DOHH2 (cell line): ENCODE measurements at regions not wholly inside any gene's neighbourhood (a gene's known extent, or its start where the extent isn't known, plus 50 kb on each side); places are given as distances from the start of the nearest gene placed in this dataset.

Experiments used
- H3F3A ChIP-seq: fragments of 200-600 bp; sonication (generic), shearing (Covaris generic); 2 replicates; pipeline ENCODE4 v1.6.0; 2016; ENCODE audit warnings: antibody characterized with exemption, mild to moderate bottlenecking; ENCODE audit not compliant: control insufficient read depth, insufficient read depth
- H3K27ac ChIP-seq: fragments of 200-600 bp; sonication (generic); 2 replicates; pipeline ENCODE4 v1.5.1; 2014; ENCODE audit warnings: low read depth, mild to moderate bottlenecking, low read length, moderate library complexity
- H3K27me3 ChIP-seq: fragments of 200-600 bp; sonication (generic); 2 replicates; pipeline ENCODE4 v1.6.1; 2014; ENCODE audit warnings: mild to moderate bottlenecking, low read length, mixed read lengths; ENCODE audit not compliant: control insufficient read depth
- H3K36me3 ChIP-seq: fragments of 200-600 bp; sonication (generic); 2 replicates; pipeline ENCODE4 v1.6.1; 2014; ENCODE audit warnings: mild to moderate bottlenecking, low read length, moderate library complexity, mixed read lengths; ENCODE audit not compliant: control insufficient read depth
- H3K4me1 ChIP-seq: fragments of 200-600 bp; sonication (generic); 2 replicates; pipeline ENCODE4 v1.6.1; 2014; ENCODE audit warnings: mild to moderate bottlenecking, low read length, mixed read lengths; ENCODE audit not compliant: control insufficient read depth
- H3K4me2 ChIP-seq: fragments of 200-600 bp; sonication (generic); 2 replicates; pipeline ENCODE4 v1.6.0; 2014; ENCODE audit warnings: mild to moderate bottlenecking, low read length, moderate library complexity
- H3K4me3 ChIP-seq: fragments of 200-600 bp; sonication (generic); 2 replicates; pipeline ENCODE4 v1.5.1; 2014; ENCODE audit warnings: mild to moderate bottlenecking, low read length, mixed read lengths
- H3K79me2 ChIP-seq: fragments of 200-600 bp; sonication (generic); 2 replicates; pipeline ENCODE4 v1.6.1; 2014; ENCODE audit warnings: mild to moderate bottlenecking, low read length, mixed read lengths; ENCODE audit not compliant: control insufficient read depth
- H3K9me2 ChIP-seq: fragments of 200-600 bp; sonication (generic); replicated peaks from 2 replicates; pipeline ENCODE4 v1.6.1; 2014; ENCODE audit warnings: mild to moderate bottlenecking, low read length, mixed read lengths; ENCODE audit not compliant: control insufficient read depth
- H3K9me3 ChIP-seq: fragments of 200-600 bp; sonication (generic); 2 replicates; pipeline ENCODE4 v1.6.1; 2014; ENCODE audit warnings: antibody characterized with exemption, low read length, mixed read lengths; ENCODE audit not compliant: control insufficient read depth, insufficient read depth
- H4K20me1 ChIP-seq: fragments of 200-600 bp; sonication (generic); 2 replicates; pipeline ENCODE4 v1.6.0; 2014; ENCODE audit warnings: low read depth, mild to moderate bottlenecking, antibody characterized with exemption, low read length, moderate library complexity; ENCODE audit not compliant: control insufficient read depth, insufficient read depth
- EZH2phosphoT487 ChIP-seq: fragments of 200-600 bp; sonication (generic); IDR thresholded peaks from 2 replicates; pipeline ENCODE4 v1.6.1; 2017; ENCODE audit warnings: borderline replicate concordance, mild to moderate bottlenecking, antibody characterized with exemption, low read length, moderate library complexity, mixed read lengths
- TF ChIP-seq, protein P1 (sequence below): fragments of 200-600 bp; sonication (generic); IDR thresholded peaks from one replicate; pipeline ENCODE4 v1.5.1; 2014; ENCODE audit warnings: antibody characterized with exemption, mild to moderate bottlenecking, low read depth, low read length; ENCODE audit not compliant: poor library complexity, severe bottlenecking

DNA sequence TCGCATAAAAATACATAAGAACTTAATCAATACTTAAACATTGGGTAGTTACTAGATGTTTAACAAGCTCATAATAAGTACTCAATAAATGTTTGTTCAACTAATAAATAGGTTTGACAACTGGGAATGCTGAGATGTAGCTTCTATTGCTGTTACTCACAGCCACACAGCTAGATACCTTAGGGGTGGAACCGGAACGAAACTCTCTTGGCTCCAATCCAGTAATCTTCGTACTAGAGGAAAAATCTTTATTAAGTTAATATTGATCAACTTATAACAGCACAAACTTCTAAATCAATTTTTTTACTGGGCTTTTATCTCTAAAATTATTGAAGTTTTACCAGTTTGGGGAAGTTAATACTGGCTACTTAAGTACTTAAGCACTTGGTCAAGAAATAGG is 247.8 kb downstream of the PAX3 start:
- no peak overlapping the region for H3K4me2 ChIP-seq
- H3K27ac ChIP-seq = no peak overlapping the region
- H3K36me3 ChIP-seq = no peaks in the 10 kb centered on the region
- H4K20me1 ChIP-seq = no peaks in the 10 kb centered on the region
- peaks cover 4% of the 10 kb centered on the region; the same call in 1 of the 2 replicates for H3K27me3 ChIP-seq
- no peaks in the 10 kb centered on the region for H3K9me3 ChIP-seq
- TF ChIP-seq EZH2phosphoT487 = no peak
- TF ChIP-seq, protein P1, sequence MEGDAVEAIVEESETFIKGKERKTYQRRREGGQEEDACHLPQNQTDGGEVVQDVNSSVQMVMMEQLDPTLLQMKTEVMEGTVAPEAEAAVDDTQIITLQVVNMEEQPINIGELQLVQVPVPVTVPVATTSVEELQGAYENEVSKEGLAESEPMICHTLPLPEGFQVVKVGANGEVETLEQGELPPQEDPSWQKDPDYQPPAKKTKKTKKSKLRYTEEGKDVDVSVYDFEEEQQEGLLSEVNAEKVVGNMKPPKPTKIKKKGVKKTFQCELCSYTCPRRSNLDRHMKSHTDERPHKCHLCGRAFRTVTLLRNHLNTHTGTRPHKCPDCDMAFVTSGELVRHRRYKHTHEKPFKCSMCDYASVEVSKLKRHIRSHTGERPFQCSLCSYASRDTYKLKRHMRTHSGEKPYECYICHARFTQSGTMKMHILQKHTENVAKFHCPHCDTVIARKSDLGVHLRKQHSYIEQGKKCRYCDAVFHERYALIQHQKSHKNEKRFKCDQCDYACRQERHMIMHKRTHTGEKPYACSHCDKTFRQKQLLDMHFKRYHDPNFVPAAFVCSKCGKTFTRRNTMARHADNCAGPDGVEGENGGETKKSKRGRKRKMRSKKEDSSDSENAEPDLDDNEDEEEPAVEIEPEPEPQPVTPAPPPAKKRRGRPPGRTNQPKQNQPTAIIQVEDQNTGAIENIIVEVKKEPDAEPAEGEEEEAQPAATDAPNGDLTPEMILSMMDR = no peak
- no peaks in the 10 kb centered on the region for H3K79me2 ChIP-seq
- no peak overlapping the region for H3K4me3 ChIP-seq
- H3K4me1 ChIP-seq = no peaks in the 10 kb centered on the region
- no peaks in the 10 kb centered on the region for H3K9me2 ChIP-seq
- no peaks in the 10 kb centered on the region for H3F3A ChIP-seq

DNA sequence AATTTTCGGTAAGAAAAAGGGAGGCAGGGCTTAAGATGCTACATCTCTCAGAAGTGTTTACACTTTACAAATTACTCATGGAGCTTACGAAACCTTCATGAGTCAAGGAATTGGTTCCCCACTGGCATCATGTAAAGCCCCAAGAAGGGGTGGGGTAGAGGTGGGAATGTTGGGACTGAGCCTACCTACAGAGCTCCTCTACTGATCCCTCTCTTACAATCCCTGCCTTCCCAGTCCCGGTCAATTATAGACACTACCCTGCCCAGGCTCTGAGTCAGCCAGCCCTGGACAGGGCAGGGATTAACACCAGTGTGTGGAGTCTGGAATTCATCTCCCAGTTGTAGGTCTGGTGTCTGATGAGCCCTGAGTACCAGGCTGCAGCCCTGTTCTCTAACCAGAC is 248.9 kb downstream of the PAX3 start:
- Histone ChIP-seq H4K20me1 (no peaks in the 10 kb centered on the region), H3K27ac (no peak overlapping the region), H3K79me2 (no peaks in the 10 kb centered on the region), H3K27me3 (peaks cover 2% of the 10 kb centered on the region; the same call in 1 of the 2 replicates), H3K4me1 (no peaks in the 10 kb centered on the region), H3K9me3 (no peaks in the 10 kb centered on the region), H3K4me2 (no peak overlapping the region), H3K4me3 (no peak overlapping the region), H3K36me3 (no peaks in the 10 kb centered on the region), H3K9me2 (no peaks in the 10 kb centered on the region), H3F3A (no peaks in the 10 kb centered on the region)
- TF ChIP-seq EZH2phosphoT487 = no peak
- TF ChIP-seq, protein P1 = no peak

DNA sequence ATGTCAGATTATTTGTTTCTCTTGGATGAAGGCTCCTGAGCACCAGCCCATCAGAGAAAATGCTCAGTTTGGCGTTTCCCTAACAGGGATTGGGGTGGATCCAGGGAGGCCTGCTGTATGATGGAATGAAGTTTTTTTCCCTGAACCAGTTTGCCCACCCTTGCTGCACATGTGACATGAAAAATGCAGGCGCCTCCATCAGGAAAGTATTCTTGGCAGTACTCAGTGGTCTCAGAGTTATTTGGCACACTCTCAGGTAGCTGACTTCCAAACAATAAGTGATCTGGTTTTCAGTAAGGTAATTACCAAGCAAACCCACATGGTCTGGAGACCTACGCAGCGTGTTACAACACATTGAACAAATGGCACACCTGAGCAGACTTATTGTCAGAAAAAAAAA is 254.9 kb downstream of the PAX3 start:
- Histone ChIP-seq H3K36me3 (no peaks in the 10 kb centered on the region), H3K4me3 (no peak overlapping the region), H4K20me1 (no peaks in the 10 kb centered on the region), H3K4me1 (no peaks in the 10 kb centered on the region), H3K79me2 (no peaks in the 10 kb centered on the region), H3K27me3 (0 out of 2 replicates have a peak, but pooled peaks cover 2% of the 10 kb centered on the region), H3F3A (no peaks in the 10 kb centered on the region), H3K4me2 (no peak overlapping the region), H3K9me3 (no peaks in the 10 kb centered on the region), H3K9me2 (no peaks in the 10 kb centered on the region), H3K27ac (no peak overlapping the region)
- no peak for TF ChIP-seq EZH2phosphoT487
- TF ChIP-seq, protein P1 = no peak
